Activated naive CD4-positive, alpha-beta T cell treated with anti-CD3 and anti-CD28 coated beads, Interleukin-2, amount 50 U/mL, for 72 hours (primary cell): ENCODE measurements at regions not wholly inside any gene's neighbourhood (a gene's known extent, or its start where the extent isn't known, plus 50 kb on each side); places are given as distances from the start of the nearest gene placed in this dataset.
A peak's percentile ranks its signal among the peaks of the same experiment; 100 is the strongest.
"Not testable (repeated sequence)": the region's sequence is repeated elsewhere in the genome, so short reads cannot be mapped to it uniquely, and the experiment has no call there.

Experiments used
- ATAC-seq, 2 donors: fragments of 150-1000 bp; cut with Tn5 transposase; 2 replicates each; pipeline ENCODE4 v1.10.0; 2021; ENCODE audit warnings: mild to moderate bottlenecking in 2 of 2, moderate library complexity in 2 of 2
- DNase-seq, 2 donors: peaks; one replicate each; pipeline ENCODE4 v3.0.0; 2021 to 2022; ENCODE audit warnings: low spot score in 2 of 2
- H3K27ac Mint-ChIP-seq, 2 donors: one replicate each; pipeline ENCODE4 v1.8.0; 2022; ENCODE audit warnings: mild to moderate bottlenecking in 2 of 2, mixed read lengths in 2 of 2
- H3K36me3 Mint-ChIP-seq, 2 donors: one replicate each; pipeline ENCODE4 v1.8.0; 2022; ENCODE audit warnings: mixed read lengths in 2 of 2
- H3K9me3 Mint-ChIP-seq, 2 donors: one replicate each; pipeline ENCODE4 v1.8.0; 2022; ENCODE audit warnings: mixed read lengths in 2 of 2

DNA sequence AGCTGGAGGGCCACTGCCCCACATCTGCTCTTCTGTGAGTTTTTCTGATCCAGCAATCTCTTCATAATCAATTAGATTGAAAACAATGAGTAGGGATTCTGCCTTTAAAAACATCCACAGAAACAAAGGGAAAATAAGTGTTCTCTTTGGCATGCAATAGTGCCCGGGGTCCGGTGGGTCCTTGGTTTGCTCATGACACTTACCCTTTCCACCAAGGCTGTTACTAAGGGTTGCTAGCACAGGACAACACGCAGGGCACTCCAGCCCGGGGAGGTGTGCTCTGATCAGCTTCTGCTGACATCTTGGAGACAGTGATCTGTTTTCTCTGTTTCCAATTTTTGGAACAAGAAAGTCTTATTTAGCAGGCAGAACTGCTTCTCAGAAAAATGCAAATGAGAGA, 146.7 kb downstream of the TEX36 start:
- no peaks in the 10 kb centered on the region for H3K9me3 Mint-ChIP-seq
- H3K36me3 Mint-ChIP-seq = no peaks in the 10 kb centered on the region
- DNase-seq (no peak), ATAC-seq (no peak)
- no peak overlapping the region for H3K27ac Mint-ChIP-seq

DNA sequence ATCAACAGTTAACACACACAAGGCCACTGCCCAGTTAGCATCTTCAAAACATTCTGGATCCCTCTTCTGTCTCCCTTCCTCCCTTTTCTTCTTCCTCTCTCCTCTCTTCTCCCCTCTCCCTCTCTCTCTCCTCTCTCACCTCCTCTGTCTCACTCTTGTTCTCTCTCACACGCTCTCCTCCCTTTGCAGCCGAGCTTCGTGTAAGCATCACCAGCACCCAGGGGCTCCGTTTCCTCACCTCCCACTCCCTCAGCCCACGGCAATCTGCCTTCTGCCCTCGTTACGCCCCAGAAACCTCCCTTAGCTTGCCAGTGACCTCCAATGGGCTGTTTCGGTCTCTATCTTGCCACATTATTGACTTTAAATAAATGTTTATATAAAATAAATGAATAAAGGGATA, 147.4 kb downstream of the TEX36 start:
- DNase-seq (no peak), ATAC-seq (no peak)
- H3K36me3 Mint-ChIP-seq = no peaks in the 10 kb centered on the region
- no peak overlapping the region for H3K27ac Mint-ChIP-seq
- H3K9me3 Mint-ChIP-seq = no peaks in the 10 kb centered on the region

- no peaks in the 10 kb centered on the region for H3K36me3 Mint-ChIP-seq
- H3K27ac Mint-ChIP-seq = no peak overlapping the region
- DNase-seq (no peak), ATAC-seq (no peak)
- H3K9me3 Mint-ChIP-seq = no peaks in the 10 kb centered on the region
Observed at GRCh38 chr10:125534515-125534914, 148.4 kb downstream of the TEX36 start.

DNA sequence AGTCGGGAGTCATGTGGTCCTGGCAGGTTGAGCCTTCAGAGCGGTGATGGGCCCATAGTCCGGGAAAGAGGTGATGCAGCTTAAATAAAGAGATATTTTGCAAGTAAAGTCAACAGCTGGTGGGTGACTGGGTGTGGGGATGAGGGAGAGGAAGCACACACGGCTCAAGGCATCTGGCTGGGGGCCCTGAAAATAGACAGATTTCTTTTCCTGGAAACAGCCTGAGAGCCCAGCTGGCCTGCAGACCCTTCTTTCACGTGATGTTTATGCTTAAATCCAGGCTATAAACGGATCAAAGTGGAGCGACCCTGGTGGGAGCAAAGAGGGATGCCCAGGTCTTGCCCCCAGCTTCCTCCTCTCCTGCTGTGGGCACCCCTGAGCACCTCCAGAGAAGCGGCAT, 149.1 kb downstream of the TEX36 start:
- H3K36me3 Mint-ChIP-seq = no peaks in the 10 kb centered on the region
- DNase-seq (no peak), ATAC-seq (no peak)
- no peak overlapping the region for H3K27ac Mint-ChIP-seq
- no peaks in the 10 kb centered on the region for H3K9me3 Mint-ChIP-seq

GRCh38 chr10:125531465-125531864, 151.5 kb downstream of the TEX36 start:
- DNase-seq (no peak), ATAC-seq (no peak)
- Mint-ChIP-seq H3K36me3 (no peaks in the 10 kb centered on the region), H3K9me3 (no peaks in the 10 kb centered on the region), H3K27ac (no peak overlapping the region)

- H3K27ac Mint-ChIP-seq = no peak overlapping the region
- no peaks in the 10 kb centered on the region for H3K36me3 Mint-ChIP-seq
- peaks cover 0 to 5% of the 10 kb centered on the region in 2 donors for H3K9me3 Mint-ChIP-seq
- ATAC-seq = no peak
- no peak for DNase-seq
Observed at GRCh38 chr10:125523347-125523746, 159.6 kb downstream of the TEX36 start.

- ATAC-seq = peak in 1 of 2 donors; percentile 44
- no peak overlapping the region for H3K27ac Mint-ChIP-seq
- no peaks in the 10 kb centered on the region for H3K36me3 Mint-ChIP-seq
- peaks cover 0 to 5% of the 10 kb centered on the region in 2 donors for H3K9me3 Mint-ChIP-seq
- DNase-seq = peak in 1 of 2 donors; percentile 44
Observed at GRCh38 chr10:125521721-125522680, 161.0 kb downstream of the TEX36 start.

DNA sequence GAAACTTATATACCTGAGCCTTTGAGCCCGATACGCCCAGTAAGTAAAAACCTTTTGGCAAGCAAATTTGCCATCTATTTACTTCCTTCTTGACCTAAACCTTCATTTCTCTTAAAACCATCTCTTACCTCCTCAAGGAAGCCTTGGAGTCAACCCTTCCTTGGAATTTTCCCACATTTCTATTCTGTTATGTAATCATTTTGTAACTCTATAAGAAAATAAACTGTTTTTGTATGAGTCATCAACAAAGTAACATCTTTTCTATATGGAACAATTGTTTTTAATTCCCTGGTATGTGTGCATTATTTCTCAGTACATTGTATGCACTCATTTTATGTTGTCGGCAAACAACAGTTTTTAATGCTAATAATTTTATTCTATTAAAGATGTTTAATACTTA, 162.0 kb downstream of the TEX36 start:
- Mint-ChIP-seq H3K36me3 (no peaks in the 10 kb centered on the region), H3K27ac (no peak overlapping the region), H3K9me3 (peaks cover 0 to 5% of the 10 kb centered on the region in 2 donors)
- ATAC-seq (no peak), DNase-seq (no peak)

- ATAC-seq, H3K36me3 Mint-ChIP-seq, H3K9me3 Mint-ChIP-seq, H3K27ac Mint-ChIP-seq, DNase-seq: not testable (repeated sequence)
Observed at GRCh38 chr10:125518397-125518796, 164.6 kb downstream of the TEX36 start.

DNA sequence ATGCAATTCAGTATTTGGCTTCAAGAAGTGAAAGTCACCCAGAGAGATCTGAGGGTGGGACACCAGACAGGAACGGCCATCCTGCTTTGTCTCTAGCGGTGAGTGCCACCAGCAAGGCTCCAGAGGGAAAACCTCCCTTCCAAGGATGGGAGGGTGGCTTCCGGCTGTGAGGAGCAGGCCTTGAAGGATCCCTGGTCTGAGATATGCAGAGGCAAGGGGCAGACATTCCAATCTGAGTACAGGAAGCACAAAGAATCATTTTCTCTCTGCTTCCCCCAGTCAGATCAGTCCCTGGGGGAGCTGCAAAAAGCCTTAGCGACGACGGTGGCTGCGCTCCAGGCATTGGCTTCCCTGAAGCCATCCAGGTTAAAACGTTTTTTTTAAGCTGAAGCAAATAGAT, 167.4 kb downstream of the TEX36 start:
- no peak for DNase-seq
- ATAC-seq = no peak
- H3K27ac Mint-ChIP-seq = no peak overlapping the region
- no peaks in the 10 kb centered on the region for H3K9me3 Mint-ChIP-seq
- no peaks in the 10 kb centered on the region for H3K36me3 Mint-ChIP-seq

GRCh38 chr10:125514206-125515162, 168.5 kb downstream of the TEX36 start:
- ATAC-seq (no peak), DNase-seq (no peak)
- peaks cover 0 to 3% of the 10 kb centered on the region in 2 donors for H3K9me3 Mint-ChIP-seq
- H3K36me3 Mint-ChIP-seq = no peaks in the 10 kb centered on the region
- H3K27ac Mint-ChIP-seq = no peak overlapping the region

DNA sequence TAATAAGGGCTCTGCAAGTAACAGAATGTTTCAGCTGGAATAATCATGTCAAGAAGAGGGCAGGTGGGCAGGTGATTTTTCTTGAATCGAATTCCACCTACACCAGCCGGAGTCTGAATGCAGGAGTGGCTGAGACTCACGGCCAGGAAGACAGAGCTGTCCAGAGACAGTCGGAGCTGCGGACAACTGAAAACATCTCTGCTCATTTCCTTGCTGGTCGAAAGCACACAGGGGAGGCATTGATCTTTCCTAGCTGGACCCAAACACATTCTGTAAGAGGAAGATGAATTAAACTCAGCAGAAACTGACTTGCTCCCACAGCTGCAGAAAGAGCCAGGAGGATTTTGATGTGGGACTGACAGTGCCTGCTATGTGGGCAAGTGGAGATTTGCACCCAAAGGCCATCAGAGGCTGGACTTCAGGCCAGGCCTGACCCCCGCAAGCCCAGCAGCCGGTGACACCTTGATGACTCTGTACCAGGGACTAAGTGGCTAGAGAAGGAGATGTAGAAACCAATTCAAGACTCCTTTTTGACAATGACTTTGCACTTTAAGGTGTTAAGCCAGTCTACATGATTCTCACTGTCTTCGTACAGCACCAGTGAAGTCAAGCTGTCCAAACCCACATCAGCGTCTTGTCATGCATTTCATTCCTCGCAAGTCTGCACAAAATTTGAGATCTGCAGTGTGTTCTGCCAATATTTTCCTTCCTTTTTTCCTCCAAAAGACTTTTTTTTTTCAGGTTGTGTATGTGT, 169.4 kb downstream of the TEX36 start:
- H3K36me3 Mint-ChIP-seq = peaks cover 0 to 1% of the 10 kb centered on the region in 2 donors
- no peak for DNase-seq
- H3K27ac Mint-ChIP-seq = no peak overlapping the region
- H3K9me3 Mint-ChIP-seq = peaks cover 0 to 3% of the 10 kb centered on the region in 2 donors
- no peak for ATAC-seq

DNA sequence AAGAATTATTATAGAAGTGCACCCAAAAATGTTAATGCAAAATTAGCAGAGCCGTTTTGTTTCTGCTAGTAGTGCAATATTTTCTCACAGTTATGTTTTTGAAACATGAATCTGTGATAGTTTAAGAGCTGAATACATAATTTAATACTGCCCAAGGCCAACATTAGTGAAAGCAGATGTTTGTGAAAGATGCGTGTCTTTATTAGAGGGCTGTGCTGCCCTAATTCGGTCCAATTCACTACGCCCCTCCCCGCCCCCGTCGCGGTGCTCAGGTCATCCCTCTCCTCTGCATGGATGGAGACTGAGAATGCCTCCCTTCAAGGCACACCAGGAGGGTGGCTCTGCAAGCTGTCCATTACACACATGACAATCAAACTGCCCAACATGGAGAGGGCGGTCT, 172.0 kb downstream of the TEX36 start:
- ATAC-seq (no peak), DNase-seq (no peak)
- peaks cover 0 to 3% of the 10 kb centered on the region in 2 donors for H3K9me3 Mint-ChIP-seq
- no peak overlapping the region for H3K27ac Mint-ChIP-seq
- peaks cover 0 to 4% of the 10 kb centered on the region in 2 donors for H3K36me3 Mint-ChIP-seq

GRCh38 chr10:125505648-125506047, 177.3 kb downstream of the TEX36 start:
- DNase-seq (no peak), ATAC-seq (no peak)
- Mint-ChIP-seq H3K36me3 (peaks cover 0 to 4% of the 10 kb centered on the region in 2 donors), H3K27ac (no peak overlapping the region), H3K9me3 (peaks cover 0 to 3% of the 10 kb centered on the region in 2 donors)

GRCh38 chr10:125502276-125502675, 180.7 kb downstream of the TEX36 start:
- H3K27ac Mint-ChIP-seq = no peak overlapping the region
- H3K9me3 Mint-ChIP-seq = no peaks in the 10 kb centered on the region
- ATAC-seq (no peak), DNase-seq (no peak)
- no peaks in the 10 kb centered on the region for H3K36me3 Mint-ChIP-seq

GRCh38 chr10:125495386-125495785, 187.6 kb downstream of the TEX36 start:
- ATAC-seq (no peak), DNase-seq (no peak)
- no peaks in the 10 kb centered on the region for H3K36me3 Mint-ChIP-seq
- no peaks in the 10 kb centered on the region for H3K9me3 Mint-ChIP-seq
- H3K27ac Mint-ChIP-seq = no peak overlapping the region
